Peyer's patch (tissue), 4 donors: ENCODE measurements at regions not wholly inside any gene's neighbourhood (a gene's known extent, or its start where the extent isn't known, plus 50 kb on each side); places are given as distances from the start of the nearest gene placed in this dataset.

ENCODE experiments used
- DNase-seq, 3 donors: peaks; one replicate each; pipeline ENCODE4 v3.0.0-alpha.2; 2017 to 2019
- H3K27ac ChIP-seq, 4 donors: fragments of 200-600 bp; sonication (generic); one replicate each; pipeline ENCODE4 v1.5.1; 2016 to 2019
- H3K27me3 ChIP-seq, 2 donors: fragments of 200-600 bp; sonication (generic); one replicate each; pipeline ENCODE4 v1.5.1; 2019
- H3K36me3 ChIP-seq, 3 donors: fragments of 200-600 bp; sonication (generic); one replicate each; pipeline ENCODE4 v1.5.1; 2016 to 2019
- H3K4me1 ChIP-seq, 4 donors: fragments of 200-600 bp; sonication (generic); one replicate each; pipeline ENCODE4 v1.5.1; 2016 to 2019
- H3K4me3 ChIP-seq, 4 donors: fragments of 200-600 bp; sonication (generic); 1 replicate in 3 of 4; 2 replicates in 1 of 4; pipeline ENCODE4 v1.5.1; 2016 to 2019; ENCODE audit warnings: mild to moderate bottlenecking in 1 of 4
- H3K9me3 ChIP-seq, 4 donors: fragments of 200-600 bp; sonication (generic); one replicate each; pipeline ENCODE4 v1.5.1; 2016 to 2019; ENCODE audit warnings: mild to moderate bottlenecking in 1 of 4
- POLR2A ChIP-seq, 2 donors: fragments of 450-650 bp; IDR thresholded peaks; one replicate each; pipeline ENCODE4 v1.5.1; 2017; ENCODE audit warnings: antibody characterized with exemption in 2 of 2, mild to moderate bottlenecking in 2 of 2, moderate library complexity in 2 of 2
- TF ChIP-seq, protein P1 (sequence below), 6 experiments: fragments of 450-650 bp in 4 of 6; fragments of 200-600 bp in 2 of 6; sonication (generic) in 1 of 6; IDR thresholded peaks; one replicate each; pipeline ENCODE4 v1.5.1; 2017 to 2019; ENCODE audit warnings: antibody characterized with exemption in 6 of 6, mild to moderate bottlenecking in 3 of 6, moderate library complexity in 1 of 6

DNA sequence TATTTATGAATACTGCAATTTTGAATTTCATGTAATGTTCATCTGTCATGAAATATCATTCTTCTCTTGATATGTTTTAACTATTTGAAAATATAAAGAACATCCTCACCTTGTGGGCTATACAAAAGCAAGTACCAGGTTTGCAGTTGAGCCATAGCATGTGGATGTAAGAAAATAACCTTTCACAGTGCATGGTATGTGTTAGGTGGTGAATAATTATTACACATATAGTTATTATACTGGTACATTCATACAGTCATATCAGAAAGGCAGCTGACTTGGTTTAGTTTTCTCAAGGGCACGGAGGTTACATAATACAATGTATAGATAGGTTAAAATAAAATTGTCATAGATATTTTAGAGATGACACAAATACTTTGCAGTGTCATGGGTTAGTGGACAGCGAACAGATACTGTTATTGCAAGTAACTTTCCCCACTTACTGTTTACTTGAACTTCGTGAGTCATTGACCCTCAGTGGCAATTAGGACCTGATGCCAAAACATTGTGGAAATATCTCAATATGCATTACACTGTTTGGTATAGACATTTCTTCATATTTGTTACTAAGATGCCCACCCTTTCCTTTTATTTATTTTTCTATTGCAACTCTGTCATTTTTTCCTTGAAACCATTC, 445.4 kb upstream of the GOT2 start:
- H3K4me1 ChIP-seq = no peaks in the 10 kb centered on the region
- H3K4me3 ChIP-seq = no peak overlapping the region
- no peaks in the 10 kb centered on the region for H3K36me3 ChIP-seq
- H3K27ac ChIP-seq = no peak overlapping the region
- no peak for TF ChIP-seq POLR2A (IDR thresholded peaks at IDR 0.05)
- TF ChIP-seq, protein P1, sequence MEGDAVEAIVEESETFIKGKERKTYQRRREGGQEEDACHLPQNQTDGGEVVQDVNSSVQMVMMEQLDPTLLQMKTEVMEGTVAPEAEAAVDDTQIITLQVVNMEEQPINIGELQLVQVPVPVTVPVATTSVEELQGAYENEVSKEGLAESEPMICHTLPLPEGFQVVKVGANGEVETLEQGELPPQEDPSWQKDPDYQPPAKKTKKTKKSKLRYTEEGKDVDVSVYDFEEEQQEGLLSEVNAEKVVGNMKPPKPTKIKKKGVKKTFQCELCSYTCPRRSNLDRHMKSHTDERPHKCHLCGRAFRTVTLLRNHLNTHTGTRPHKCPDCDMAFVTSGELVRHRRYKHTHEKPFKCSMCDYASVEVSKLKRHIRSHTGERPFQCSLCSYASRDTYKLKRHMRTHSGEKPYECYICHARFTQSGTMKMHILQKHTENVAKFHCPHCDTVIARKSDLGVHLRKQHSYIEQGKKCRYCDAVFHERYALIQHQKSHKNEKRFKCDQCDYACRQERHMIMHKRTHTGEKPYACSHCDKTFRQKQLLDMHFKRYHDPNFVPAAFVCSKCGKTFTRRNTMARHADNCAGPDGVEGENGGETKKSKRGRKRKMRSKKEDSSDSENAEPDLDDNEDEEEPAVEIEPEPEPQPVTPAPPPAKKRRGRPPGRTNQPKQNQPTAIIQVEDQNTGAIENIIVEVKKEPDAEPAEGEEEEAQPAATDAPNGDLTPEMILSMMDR (IDR thresholded peaks at IDR 0.05) = no peak
- peaks cover 0 to 8% (median 0%) of the 10 kb centered on the region in 4 donors for H3K9me3 ChIP-seq
- DNase-seq = no peak
- H3K27me3 ChIP-seq = no peaks in the 10 kb centered on the region

DNA sequence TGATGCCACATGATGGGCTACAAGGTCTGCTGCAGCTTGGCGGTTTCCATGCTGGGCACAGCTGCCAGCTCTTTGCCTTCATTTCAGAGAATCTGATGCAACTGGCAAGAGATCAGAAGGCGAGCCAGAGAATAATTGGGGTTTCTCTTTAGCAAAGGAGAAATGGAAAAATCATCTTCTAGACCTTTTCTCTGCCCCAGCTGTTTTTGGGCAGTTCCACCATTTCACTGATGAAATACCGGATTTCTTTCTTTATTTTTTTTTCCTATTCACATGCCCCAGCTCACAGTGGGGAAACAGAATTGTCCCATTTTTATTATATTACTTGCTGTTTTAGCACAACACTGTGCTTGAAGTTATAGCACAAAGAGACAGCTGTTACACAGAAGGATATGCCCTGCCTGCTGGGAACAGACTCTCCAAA, 439.3 kb upstream of the GOT2 start:
- H3K4me3 ChIP-seq = no peak overlapping the region
- no peak for DNase-seq

DNA sequence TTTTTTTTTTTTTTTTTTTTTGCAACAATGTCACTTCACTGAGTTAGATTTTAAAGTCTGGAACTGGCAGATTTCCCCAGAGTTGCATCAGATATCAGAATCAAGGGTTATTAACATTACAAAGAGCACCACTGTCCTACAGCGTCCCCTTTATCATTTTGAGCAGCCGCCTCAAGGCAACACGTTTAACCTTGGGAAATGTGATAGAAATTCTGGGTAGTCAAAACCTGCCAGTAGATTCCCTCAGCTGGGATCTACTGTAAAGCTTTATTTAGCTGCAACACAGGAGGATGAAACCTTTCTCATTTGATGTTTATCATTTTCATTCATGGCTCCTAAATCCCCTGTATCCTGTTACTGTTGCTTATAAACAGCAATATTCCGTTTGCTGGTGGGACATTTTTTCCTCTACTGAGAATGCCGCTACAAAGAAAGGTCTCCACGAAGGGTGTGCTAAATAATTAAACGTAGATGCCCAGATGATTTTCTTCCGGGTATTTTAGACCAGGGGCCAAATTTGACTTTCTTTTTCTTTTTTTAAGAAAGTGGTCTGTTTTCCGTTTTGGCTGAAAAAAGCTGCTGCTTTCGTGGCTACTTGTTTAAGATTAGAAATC, 436.1 kb upstream of the GOT2 start:
- no peaks in the 10 kb centered on the region for H3K27me3 ChIP-seq
- H3K36me3 ChIP-seq = no peaks in the 10 kb centered on the region
- TF ChIP-seq, protein P1 (IDR thresholded peaks at IDR 0.05) = no peak
- TF ChIP-seq POLR2A (IDR thresholded peaks at IDR 0.05) = no peak
- H3K4me3 ChIP-seq = no peak overlapping the region
- no peak for DNase-seq
- no peak overlapping the region for H3K27ac ChIP-seq
- H3K4me1 ChIP-seq = no peaks in the 10 kb centered on the region
- H3K9me3 ChIP-seq = no peaks in the 10 kb centered on the region

More for the DNA sequence above, 439.3 kb upstream of the GOT2 start:
- no peak overlapping the region for H3K27ac ChIP-seq
- no peaks in the 10 kb centered on the region for H3K9me3 ChIP-seq
- H3K36me3 ChIP-seq = no peaks in the 10 kb centered on the region
- no peaks in the 10 kb centered on the region for H3K27me3 ChIP-seq
- no peaks in the 10 kb centered on the region for H3K4me1 ChIP-seq
- no peak for TF ChIP-seq POLR2A (IDR thresholded peaks at IDR 0.05)
- TF ChIP-seq, protein P1 (IDR thresholded peaks at IDR 0.05) = no peak

DNA sequence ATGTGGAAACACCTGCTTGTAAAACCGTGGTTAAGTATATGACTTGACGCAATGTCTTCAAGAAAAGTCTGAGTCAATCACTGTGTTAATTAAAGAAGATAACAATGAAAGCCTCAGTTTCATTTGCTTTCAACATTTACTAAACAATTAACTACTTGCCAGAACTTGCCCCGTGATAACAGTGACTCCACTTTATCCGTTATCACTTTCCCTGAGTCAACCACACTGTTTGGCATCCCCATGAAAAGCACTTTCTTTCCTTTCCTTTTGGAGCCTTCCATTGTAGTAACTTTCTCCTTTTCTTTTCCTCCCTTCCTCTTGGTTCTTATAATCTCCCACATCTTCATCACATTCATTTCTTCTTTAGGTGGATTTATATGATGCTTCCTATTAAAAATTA, 435.1 kb upstream of the GOT2 start:
- no peak for DNase-seq
- no peaks in the 10 kb centered on the region for H3K9me3 ChIP-seq
- no peak for TF ChIP-seq POLR2A (IDR thresholded peaks at IDR 0.05)
- TF ChIP-seq, protein P1 (IDR thresholded peaks at IDR 0.05) = no peak
- H3K27ac ChIP-seq = no peak overlapping the region
- H3K4me1 ChIP-seq = no peaks in the 10 kb centered on the region
- no peaks in the 10 kb centered on the region for H3K36me3 ChIP-seq
- no peak overlapping the region for H3K4me3 ChIP-seq
- H3K27me3 ChIP-seq = no peaks in the 10 kb centered on the region

DNA sequence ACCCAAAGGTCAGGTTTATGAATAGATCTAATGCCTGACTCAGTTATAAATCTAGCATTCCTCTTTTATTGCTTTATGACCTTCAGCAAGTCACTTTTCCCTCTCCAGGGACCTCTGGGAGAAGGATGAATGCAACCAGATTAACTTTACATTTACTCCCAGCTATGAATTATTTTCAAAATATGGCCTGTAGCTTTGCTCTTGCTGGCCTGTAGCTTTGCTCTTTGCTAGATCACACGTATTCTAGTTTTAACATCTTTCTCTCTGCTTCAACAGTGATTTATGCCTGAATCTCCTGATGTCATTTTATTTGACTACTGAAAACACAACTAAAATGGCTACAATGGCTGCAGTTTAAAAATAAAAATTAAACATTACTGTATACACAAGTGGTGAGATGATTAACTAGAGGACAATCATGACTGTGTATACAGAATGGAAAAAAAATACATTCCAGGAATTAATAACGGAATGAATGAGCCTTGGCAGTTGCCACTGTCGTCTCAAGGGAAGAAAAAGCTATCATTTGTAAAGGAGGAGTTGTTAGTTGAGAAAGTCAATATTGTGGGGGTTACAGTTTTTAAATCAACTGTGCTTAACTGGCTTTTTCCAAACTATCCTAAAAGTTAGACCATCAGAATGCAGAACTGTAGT, 434.5 kb upstream of the GOT2 start:
- TF ChIP-seq, protein P1 (IDR thresholded peaks at IDR 0.05) = no peak
- TF ChIP-seq POLR2A (IDR thresholded peaks at IDR 0.05) = no peak
- Histone ChIP-seq H3K36me3 (no peaks in the 10 kb centered on the region), H3K9me3 (no peaks in the 10 kb centered on the region), H3K4me1 (no peaks in the 10 kb centered on the region), H3K4me3 (no peak overlapping the region), H3K27ac (no peak overlapping the region), H3K27me3 (no peaks in the 10 kb centered on the region)
- no peak for DNase-seq
